HG02588 (cell line): ENCODE measurements at regions not wholly inside any gene's neighbourhood (a gene's known extent, or its start where the extent isn't known, plus 50 kb on each side); places are given as distances from the start of the nearest gene placed in this dataset.

Experiments used
- ATAC-seq: cut with Tn5 transposase; IDR thresholded peaks from one replicate; pipeline ENCODE4 v1.9.1; 2021; ENCODE audit warnings: mild to moderate bottlenecking, moderate library complexity; ENCODE audit not compliant: unreplicated experiment

DNA sequence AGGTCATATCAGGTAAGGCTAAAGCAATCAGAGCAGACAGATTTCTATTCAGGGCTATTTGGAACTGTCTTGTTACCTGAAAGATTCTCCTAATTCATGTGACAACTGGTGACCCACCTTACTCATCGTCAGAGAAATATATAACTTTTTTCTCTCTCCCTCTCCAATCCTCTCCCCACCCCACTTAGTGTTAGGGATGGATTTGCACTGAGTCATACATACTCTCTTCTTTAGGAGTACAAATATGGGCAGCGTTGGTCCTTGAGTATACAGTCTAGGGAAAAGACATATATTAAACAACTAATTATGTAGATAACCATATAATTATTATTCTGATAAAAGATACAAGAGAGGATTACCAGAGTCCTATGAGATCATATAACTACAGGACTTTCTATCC, 246.3 kb downstream of the HHIPL2 start:
- no peak for ATAC-seq

DNA sequence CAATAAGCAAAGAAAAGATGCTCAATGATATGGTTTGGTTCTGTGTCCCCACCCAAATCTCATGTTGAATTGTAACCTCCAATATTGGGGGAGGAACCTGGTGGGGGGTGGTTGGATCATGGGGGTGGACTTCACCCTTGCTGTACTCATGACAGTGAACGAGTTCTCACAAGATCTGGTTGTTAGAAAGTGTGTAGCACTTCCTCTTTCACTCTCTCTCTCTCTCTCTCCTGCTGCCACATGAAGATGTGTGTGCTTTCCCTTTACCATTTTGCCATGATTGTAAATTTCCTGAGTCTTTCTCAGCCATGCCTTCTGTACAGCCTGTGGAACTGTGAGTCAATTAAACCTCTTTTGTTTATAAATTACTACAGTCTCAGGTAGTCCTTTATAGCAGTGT, 248.4 kb downstream of the HHIPL2 start:
- no peak for ATAC-seq

DNA sequence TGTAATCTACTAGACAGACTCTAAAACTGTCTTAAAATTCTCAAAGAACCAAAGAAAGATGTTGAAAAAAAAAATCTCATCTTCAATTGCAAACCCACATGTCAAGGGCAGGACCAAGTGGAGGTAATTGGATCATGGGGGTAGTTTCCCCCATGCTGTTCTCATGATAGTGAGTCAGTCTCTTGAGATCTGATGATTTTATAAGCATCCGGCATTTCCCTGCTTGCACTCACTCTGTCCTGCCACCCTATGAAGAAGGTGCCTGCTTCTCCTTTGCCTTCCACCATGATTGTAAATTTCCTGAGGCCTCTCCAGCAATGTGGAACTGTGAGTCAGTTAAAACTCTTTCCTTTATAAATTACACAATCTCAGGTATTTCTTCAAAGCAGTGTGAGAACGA, 257.0 kb downstream of the HHIPL2 start:
- ATAC-seq, result no peak

DNA sequence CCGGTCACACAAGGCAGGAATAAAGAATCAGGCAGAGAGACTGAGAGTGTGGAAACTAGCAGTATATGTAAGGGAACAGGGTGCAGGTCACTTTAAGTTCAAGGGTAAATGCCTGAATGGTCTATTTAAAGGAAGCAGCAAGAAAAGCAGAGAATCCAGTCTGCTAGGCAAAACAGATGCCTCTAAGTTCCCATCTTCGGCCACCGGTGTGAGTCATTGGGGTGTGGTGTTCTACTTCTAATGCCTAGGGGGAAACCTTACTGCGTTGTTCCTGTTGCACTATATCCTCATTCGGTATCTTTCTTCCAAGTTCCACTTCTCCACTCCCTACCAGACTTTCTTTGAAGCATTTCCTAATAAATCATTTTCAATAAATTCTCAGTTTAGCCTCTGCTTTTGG, 259.9 kb downstream of the HHIPL2 start:
- ATAC-seq, result no peak

DNA sequence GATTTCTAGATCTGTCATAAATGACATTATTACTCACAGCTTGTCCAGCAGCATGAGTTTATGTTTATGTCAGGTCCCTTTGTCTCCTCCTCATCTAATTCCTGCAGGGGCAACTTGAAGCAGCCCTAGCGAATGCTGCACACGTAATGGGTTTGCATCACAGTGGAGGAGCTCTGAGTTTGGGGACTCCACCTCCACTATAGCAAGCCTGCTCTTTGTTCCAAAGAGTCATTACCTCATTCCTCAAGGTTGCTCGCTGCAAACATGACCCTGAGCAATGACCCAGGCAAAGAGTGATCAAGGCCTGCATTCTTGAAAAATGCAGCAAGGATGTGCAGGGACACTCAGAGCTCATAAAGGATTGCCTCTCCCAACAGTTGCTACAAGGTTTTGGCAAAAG, 261.9 kb downstream of the HHIPL2 start:
- no peak for ATAC-seq

DNA sequence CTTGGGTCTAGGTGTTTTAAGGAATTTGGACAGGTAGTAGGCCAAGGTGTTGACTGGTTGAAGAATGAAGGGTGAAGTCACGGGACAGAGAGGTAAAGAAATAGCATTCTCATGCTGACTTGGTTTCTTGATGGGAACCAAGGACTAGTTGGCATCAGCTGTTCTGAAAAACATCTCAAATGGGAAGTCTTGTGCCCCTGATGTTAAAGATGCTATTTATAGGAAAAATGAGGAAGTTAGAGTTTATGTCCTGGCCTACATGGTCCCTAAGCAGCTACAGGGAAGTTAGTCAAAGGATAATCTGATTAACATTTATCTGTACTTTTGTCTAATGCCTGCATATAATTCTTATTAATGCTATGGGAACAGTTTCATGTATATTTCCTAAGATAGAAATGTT, 262.4 kb downstream of the HHIPL2 start:
- no peak for ATAC-seq

DNA sequence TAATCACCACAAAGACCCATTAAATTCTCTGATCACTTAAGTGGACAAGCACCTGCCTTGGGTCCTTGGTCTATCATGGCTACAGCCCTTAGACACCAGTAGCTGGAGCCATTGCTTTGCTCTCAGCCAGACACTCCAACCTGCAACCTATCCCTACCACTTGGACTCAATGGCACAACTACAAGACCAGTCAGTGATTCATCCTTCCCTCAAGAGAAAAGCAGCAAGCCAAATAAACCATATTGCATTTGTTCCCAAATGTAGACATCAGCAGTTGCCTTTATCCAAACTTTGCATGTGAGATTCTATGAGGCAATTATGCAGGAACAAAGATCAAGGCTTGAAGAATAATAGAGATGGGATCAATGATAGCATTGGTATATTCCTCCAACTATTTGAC, 263.4 kb downstream of the HHIPL2 start:
- ATAC-seq, result no peak

DNA sequence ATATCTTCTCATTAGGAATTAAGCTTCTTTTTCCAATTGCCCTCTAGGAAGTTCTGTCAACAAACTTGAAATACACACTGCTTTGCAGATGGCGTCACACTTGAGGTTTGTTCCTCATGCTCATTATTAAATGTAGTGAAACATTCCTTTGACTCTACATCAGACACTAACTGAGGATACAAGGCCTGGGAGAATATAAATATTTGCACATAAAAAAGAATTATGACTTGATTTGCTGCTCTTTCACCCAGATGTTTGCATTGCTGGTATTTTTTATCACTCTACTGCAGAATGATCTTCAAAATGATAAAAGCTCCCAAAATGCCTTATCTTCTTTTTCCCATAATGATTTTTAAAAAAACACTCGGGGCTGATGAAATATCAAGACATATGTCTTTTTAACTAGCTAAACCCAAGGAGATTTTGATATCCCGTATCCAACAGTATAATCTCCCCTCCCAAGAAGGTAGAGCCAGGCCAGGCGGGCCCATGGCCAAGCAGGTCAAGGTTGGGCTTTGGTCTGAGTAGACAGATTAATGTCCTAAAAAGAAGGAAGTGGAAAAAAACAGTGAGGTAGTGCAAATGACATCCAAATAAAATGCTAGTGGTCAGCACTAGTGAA, 264.6 kb downstream of the HHIPL2 start:
- no peak for ATAC-seq

DNA sequence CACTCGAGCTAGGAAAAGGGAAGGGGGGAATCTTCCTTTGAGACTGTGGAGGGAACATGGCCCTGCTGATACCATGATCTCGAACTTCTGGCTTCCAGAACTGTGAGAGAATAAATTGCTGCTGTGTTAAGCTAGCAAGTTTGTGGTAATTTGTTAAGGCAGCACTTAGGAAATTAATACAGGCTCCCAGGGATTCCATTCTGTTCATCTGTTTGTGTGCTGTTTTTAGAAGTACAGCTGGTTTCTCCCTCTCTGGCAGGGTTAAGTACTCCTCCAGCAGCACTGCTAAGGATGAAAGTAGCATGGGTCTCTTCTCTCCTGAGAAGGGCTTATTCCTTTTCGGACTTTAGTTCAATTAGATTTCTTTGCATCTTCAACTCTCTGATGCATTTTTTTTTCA, 268.3 kb downstream of the HHIPL2 start:
- no peak for ATAC-seq

DNA sequence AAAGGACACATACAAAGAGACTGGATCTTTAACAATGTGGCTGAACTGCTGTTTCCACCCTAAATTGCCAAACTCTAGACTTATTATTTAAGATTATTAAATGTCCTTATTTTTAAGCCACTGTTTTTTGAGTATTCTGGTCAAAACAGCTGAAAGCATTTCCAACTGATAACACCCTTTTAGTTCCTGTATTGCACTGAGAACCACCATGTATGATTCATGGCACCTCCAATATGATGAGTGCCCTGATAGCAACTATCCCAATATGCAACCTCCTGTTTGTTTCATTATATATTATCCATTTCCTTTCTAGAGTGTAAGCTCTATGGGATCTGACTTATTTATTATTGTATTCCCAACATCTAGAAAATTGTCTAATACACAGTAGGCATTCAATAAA, 269.4 kb downstream of the HHIPL2 start:
- ATAC-seq, result no peak

DNA sequence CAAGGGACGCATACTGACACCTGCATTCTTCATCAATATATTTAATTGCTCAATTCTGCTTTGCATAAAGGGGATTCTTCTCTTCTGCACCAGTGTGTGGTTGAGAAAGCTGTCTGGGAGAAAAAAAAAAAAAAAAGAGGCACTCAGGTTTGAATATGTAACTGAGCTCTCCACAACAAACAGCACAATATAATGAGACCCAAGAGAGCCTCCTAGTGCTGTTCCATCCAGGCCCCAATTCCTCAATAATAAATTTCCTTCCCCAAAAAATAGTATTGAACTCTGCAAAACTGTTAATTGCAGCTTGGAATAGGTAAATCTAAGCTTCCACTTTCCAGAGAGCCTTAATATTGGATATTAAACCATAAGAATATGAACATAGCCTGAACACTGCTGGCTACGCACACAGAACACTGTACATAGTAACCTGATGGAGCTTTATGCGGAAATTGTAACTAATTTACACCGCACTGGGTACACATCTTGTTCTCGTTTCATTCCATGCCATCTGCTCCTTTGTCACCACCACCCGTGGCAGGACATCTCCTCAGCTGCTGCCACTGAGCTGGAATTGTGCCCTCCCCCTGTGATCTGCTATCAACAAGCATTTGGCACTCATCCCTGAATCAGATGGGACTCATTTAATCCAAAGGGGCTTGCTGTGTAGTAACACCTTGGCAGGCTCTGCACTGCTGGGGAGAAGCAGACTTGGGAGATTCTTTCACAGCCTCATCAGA, 272.0 kb downstream of the HHIPL2 start:
- no peak for ATAC-seq

DNA sequence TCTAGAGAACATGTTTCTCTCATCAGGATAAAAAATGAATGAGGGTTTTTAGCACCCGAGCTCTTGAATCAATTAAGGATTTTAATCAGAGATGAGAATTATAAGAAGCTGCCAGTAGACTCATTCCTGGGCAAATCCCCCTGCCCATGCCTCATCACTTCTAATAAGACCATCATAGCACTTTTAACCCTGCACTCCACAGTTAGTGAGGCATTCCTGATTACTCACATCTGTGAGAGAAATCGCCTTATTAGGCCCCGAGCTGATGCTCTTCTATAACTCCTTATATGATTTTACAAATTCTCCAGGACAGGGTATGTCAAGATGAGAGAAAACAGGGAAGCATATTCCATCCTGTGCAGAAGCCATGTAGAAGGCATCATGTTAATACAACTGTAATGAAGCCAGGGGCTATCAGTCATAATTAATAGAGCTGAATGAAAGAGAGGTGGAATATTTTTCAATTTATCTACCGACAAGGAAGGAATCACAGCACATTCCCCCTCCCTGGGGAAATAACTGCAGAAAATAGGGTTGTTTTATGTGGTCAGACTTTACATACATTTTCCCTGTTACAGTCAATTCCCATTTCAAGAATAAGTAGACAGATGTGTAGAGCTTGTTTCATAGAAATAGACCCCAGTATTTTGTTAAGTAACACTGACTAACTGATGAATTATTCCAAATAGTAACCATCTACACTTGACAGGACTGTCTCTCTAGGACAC, 272.7 kb downstream of the HHIPL2 start:
- no peak for ATAC-seq

DNA sequence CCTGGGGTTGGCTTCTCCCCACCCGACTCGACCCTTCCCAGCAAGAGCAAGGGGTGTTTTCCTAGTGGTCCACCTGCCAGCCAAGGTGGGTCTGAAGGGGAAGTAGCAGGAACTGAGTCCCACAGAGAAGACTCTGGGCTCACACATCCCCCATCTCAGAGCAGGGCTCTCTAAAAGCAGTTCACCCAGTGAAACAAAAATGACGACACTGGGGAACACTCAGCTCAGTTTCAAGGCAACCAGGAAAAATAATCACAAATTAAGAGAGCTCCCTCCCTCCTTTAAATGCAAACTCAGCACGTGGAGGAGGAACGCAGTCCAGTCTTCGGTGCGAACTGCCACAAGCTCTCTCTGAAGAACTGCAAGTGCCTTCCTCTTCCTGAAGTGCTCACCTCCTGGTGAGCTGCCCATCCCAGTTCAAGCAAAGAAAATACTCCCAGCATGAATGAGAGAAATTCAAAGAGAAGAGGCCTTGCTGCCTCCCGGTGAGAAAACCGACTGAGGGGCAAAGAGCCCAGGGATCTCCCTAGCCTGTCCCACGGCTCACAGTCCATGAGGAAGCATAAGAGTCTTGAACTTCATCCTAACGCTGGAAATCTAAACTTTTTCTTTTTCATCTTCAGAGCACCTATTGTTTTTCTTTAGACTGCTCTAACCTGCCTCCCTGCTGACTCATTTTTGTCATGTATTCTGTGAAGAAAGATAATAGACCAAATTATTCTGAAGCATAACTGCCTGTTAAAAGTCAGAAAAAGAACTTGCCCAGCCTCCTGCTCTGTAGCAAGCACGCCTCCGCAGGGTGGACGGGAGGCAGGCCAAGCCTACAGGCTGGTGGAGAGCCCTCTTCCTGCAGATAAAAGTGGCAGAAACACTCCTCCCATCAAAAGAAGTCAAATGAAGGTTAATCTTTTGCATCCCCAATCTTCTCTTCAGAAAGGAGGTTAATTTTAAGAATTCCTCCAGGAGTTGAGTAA, 281.4 kb downstream of the HHIPL2 start:
- ATAC-seq, result no peak

DNA sequence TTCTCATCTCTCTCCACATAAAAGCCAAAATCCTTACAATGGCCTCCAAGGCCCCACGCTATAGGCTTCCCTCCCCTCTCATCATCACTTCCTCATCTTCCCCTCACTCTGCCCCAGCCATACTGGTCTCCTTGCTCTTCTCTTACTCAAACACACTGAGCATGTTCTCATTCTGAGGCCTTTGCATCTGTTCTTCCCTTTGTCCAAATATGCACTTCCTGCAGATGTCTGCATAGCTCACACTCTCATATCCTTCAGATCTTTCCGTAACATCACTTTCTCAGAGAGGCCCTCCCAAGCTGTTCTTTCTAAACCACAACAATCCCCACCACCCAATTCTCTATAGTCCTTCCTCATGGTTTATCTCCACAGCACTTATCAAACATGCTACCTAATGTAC, 284.1 kb downstream of the HHIPL2 start:
- no peak for ATAC-seq

DNA sequence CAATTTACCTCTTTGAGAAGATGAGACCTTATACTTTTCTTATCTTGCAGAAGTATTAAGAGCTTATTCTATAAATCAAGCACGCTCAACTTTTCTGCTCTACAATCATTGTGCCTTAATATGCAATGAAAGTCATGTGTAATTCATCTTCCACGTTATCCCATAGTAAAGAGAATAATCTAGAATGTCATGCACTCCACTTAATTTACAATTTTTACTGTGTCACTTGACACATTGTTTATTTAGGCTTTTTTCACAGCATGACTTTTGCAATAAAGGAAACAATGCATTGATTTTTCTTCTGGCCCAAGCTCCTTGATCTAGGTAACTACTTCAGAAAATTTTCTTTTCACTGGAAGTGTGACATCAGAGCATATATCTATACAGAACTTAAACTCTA, 290.9 kb downstream of the HHIPL2 start:
- ATAC-seq, result no peak

DNA sequence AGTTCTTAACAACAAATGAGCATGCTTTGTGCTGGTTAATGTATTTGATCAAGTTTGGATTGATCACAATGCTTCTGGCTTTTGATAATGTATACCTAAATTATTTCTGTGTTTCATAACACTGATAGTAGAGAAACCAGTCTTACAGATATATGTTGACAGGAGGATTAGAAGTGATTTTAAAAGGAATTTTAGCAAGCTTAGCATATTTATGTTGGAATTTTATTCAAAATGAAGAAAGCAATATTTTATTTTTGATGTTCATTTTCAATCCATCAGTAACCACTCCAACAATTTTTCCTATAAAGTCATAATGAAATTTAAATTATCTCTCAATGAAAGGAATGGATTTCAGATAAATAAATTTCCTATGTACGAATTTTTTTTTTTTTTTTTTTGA, 291.8 kb downstream of the HHIPL2 start:
- ATAC-seq, result no peak

DNA sequence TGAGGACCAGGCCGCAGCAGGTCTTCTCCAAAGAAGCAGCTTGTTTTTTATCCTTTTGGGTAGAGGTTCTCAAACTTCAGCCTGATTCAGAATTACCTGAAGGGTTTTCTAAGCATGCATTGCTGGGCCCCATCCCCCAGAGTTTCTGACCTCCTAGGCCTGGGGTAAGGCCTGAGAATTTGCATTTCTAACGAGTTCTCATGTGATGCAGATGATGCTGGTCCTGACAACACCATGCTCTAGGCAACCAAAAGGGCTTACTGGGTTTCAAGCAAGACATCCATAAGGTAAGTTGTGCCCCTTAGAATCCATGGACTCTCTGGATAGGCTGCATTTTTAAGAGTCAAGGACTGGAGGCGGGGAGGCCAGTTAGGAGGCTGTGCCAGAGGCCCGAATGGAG, 295.1 kb downstream of the HHIPL2 start:
- no peak for ATAC-seq

DNA sequence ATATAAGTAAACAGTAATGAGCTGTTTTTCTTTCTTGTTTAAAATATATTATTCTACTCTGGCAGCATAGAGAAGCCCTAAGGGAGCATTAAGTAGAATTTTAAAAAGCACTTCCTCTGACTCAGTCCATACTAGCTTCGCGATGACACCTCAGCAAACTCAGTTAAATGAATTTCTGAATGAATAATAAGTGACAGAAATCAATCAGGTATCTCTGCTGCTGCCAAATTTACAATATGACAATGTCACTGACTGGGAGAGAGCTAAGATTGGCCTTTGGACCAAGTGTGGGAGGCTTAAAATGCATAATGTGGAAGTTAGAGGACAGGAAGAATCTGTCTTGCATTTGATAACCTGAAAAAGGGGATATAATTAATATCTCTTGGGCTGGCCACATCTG, 296.1 kb downstream of the HHIPL2 start:
- no peak for ATAC-seq

DNA sequence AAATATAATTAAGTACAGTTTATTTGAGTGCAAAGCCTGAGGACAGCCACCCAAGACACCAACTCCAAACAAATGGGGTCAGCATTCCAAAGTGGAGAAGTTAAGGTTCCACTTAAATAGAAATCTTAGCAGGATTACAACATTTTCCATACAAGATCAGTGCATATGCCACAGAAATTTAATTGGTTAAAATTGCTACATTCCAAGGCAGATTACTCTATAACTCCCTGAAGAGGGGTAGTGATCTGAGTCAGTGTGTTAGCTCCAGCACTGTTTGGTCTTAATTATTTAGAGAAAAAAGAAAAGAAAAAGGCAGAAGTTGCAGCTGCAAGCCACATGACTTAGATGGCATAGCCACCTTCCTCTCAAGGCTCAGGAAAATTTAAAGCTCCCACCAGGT, 297.5 kb downstream of the HHIPL2 start:
- no peak for ATAC-seq

DNA sequence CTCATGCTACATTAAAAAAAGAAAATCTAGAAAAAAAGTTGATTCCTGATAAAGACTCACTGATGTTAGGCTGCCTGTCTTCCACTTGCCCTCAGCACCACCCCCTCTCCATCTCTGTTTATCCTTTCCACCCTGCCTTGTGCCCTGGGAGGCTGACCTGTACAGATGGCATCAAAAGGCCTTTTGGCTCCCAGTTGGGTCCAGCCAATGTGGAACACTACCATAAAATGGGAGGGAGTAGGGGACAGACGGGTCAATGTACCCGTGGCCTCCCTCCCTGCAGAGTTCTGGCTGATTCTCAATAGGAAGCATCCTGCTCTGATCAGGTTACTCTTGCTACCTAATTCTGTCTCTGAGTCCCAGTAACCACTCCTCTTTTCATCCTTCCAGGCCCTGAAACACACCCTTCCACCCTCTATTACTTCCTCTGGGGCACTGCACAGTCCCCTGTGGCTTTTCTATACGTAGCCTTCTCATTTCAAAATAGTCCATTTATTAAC, 300.0 kb downstream of the HHIPL2 start:
- no peak for ATAC-seq

DNA sequence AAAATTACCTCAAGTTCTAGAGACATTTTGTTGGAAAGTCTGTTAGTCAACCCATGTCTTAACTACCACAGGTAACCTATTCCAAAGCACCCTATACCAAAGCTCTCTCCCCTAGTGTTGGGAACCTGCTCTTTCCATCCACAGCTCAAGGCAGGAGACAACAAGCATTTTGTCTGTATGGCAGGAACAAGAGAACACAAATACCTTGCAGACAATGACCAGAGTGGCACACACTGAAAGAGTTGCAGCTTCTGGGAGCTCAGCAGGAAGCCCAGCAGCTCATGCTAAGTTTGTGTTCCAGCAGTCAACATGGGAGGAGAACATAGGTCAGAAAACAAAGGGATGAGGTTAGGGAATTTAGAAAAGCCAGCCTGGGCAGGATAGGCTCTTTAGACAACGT, 300.8 kb downstream of the HHIPL2 start:
- ATAC-seq, result no peak
